ENCODE measurements at regions not wholly inside any gene's neighbourhood (a gene's known extent, or its start where the extent isn't known, plus 50 kb on each side); places are given as distances from the start of the nearest gene placed in this dataset.
"Not testable (repeated sequence)": the region's sequence is repeated elsewhere in the genome, so short reads cannot be mapped to it uniquely, and the experiment has no call there.

DNA sequence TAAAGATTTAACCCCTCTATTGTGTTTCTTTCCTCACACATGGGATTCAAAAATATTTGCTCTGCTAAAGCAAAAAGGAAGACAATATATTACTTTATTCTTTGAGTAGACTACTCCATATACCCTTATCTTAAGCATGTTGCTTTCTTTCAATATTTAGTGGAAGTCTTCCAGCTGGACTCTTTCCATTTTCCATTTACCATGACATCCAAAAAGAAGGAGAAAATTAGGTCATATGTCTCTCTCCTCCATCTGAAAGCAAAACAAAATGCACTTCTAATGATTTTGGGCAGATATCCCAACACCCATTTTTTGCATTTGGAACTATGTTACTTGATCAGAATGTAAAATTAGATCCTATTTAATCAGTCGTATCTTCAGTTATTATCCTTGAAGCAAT, 1336.5 kb downstream of the PCDH19 start:
- DNase-seq: no peak

GRCh38 chrX:99051639-99052038, 1358.4 kb downstream of the PCDH19 start:
- DNase-seq: no peak

DNA sequence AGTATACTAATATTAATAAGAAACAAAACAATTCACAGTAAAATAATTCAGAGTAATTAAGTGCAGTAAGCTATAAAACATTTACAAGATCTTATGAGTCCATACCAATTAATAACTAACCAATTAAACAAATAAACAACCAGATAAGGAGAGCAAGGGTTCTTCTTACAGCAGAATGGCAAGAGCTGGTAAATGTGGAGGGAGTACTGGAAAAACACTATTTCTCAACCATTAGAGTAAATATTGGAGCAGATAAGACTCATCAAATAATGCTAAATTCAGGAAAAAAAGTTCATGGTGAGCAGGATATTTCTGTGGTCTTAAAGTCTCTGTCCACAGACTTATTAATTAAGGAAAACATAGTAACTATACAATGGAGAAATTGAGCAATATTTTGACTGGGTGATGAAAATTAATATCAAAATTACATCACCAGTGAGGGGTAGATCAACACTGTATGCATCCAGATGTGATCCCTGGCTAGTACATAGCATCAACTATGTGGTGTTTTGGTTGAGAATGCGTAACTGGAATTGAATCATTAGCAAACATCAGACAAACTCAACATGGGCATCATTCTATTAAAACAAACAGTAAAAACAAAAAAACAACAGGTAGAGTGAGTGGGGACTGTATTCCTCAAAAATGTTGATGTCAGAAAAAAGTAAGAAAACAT, 1376.7 kb downstream of the PCDH19 start:
- DNase-seq: no peak

- no peak for DNase-seq
These were observed 1399.1 kb downstream of the PCDH19 start for GRCh38 chrX:99010957-99011356.

- no peak for DNase-seq
These were observed 1408.8 kb downstream of the PCDH19 start for GRCh38 chrX:99001286-99001685.

DNA sequence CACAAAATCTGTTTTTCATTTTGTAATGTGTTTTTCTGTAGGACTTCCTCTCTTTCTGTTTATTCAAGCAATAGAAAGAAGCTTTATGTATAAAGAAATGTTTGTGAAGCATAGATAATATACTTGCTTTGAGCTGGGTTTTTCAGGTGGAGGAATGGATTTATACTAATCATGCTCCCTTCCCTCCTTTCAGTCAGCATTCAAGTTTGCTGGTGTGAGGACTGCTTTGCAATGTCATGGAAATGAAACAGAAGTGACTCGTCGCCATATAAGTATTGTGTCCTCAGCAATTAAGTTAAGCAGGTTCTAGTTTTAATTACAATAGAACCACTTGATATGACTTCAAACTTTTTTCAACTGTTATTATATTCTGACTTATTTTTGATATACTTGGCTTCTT, 1447.1 kb downstream of the PCDH19 start:
- DNase-seq: no peak

DNA sequence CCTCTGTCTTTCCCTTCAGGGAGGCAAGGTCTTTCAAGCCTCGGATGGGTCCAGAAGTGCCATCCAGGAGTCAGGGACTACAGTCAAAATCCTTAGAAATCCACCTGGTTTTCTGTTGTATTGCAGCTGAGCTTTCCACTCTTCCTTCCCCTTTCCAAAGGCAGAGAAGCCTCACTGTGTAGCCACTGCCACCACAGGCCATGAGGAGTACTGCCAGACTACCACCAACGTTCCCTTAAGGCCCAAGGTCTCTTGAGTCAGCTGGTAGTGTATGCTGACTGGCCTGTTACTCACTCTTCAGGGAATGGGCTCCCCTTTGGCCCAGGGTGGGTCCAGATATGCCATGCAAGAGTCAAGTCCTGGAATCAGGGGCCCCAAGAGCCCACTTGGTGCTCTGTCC, 1454.1 kb downstream of the PCDH19 start:
- DNase-seq: no peak

GRCh38 chrX:98939456-98939855, 1470.6 kb downstream of the PCDH19 start:
- no peak for DNase-seq

DNA sequence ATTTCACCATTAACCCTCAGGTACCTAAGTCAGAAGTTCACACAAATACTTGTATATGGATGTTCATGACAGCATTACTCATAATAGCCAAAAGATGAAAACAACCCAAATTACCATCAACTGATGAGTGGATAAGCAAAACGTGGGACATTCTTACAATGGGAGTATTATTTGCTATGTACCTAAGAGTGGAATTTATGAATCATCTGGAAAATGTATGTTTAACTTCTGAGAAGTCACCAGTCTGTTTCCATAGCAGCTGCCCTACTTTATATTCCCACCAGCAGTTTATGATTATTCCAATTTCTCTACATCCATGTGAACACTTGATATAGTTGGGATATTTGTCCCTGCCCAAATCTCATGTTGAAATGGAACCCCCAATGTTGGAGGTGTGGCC, 1478.9 kb downstream of the PCDH19 start:
- no peak for DNase-seq

- DNase-seq: no peak
These were observed 1485.6 kb downstream of the PCDH19 start for GRCh38 chrX:98924511-98924910.

GRCh38 chrX:98897191-98897590, 1512.9 kb downstream of the PCDH19 start:
- no peak for DNase-seq

DNA sequence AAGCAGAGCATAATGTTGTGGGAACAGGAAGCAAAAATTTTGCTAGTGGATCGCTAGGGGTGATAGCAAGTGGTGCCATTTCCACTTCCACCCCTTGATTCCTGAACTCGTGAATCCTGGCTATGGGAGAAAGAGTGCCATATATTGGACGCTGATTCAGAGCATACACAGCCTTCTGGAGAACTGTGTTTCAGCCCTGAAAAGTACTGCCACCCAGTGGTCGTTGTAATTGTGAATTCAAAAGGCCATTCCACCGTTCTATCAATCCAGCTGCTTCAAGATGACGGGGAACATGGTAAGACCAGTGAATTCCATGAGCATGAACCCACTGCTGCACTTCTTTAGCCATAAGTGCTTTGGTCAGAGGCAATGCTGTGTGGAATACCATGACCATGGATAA, 1559.4 kb downstream of the PCDH19 start:
- DNase-seq: not testable (repeated sequence)

Measured in NCI-H345 (cell line).